ENCODE measurements at regions not wholly inside any gene's neighbourhood (a gene's known extent, or its start where the extent isn't known, plus 50 kb on each side); places are given as distances from the start of the nearest gene placed in this dataset.

DNA sequence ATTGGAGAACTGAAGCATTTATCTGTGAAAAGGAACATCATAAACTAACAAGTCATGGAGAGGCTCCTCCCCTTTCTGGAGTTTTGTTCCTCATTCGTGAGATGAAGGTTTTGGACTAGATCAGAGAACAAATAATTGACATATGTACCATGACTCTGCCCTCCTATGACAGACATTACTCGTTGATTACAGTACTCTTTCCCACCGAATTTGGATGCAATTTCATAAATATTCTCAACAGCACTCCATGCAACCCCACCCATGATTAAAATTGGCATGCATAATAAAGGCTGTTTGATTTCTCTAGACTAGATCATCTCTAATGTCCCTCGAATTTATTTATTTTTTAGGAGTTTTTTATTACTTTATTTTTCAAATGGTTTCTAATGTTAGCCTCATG, 258.9 kb upstream of the LDB2 start:
- H3K27me3 ChIP-seq: no peaks in the 10 kb centered on the region
- no peaks in the 10 kb centered on the region for H3K4me1 ChIP-seq
- TF ChIP-seq POLR2AphosphoS5 (IDR thresholded peaks at IDR 0.05) (no peak), POLR2A (IDR thresholded peaks at IDR 0.05) (no peak), EP300 (IDR thresholded peaks at IDR 0.05) (no peak)
- TF ChIP-seq, protein P1, sequence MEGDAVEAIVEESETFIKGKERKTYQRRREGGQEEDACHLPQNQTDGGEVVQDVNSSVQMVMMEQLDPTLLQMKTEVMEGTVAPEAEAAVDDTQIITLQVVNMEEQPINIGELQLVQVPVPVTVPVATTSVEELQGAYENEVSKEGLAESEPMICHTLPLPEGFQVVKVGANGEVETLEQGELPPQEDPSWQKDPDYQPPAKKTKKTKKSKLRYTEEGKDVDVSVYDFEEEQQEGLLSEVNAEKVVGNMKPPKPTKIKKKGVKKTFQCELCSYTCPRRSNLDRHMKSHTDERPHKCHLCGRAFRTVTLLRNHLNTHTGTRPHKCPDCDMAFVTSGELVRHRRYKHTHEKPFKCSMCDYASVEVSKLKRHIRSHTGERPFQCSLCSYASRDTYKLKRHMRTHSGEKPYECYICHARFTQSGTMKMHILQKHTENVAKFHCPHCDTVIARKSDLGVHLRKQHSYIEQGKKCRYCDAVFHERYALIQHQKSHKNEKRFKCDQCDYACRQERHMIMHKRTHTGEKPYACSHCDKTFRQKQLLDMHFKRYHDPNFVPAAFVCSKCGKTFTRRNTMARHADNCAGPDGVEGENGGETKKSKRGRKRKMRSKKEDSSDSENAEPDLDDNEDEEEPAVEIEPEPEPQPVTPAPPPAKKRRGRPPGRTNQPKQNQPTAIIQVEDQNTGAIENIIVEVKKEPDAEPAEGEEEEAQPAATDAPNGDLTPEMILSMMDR (IDR thresholded peaks at IDR 0.05): no peak
- no peak for DNase-seq (ENCODE audit: low spot score in 2 of 2)
- no peak overlapping the region for H3K27ac ChIP-seq
- no peaks in the 10 kb centered on the region for H3K36me3 ChIP-seq
- no peaks in the 10 kb centered on the region for H3K9me3 ChIP-seq
- H3K4me3 ChIP-seq: no peak overlapping the region
- WGBS: 54% methylated on average over 4 of the region's 4 CpGs

DNA sequence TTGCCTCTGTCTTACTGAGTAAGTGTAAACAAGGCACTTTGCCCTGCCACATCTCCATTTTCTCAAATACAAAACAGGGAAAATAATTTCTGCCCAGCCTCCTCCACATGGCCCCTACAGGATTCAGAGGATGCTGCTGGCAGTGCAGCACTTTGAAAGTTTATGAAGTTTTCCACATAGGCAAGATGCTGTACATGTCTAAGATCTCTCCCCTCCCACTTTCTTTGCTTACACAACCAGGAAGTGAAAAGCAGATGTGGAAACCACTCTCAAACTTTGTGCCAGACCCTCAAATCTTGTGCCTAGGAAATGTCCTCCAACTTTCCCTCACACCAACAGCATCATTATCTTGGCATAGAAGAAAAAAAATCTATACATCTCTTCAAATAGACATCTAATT, 257.0 kb upstream of the LDB2 start:
- Histone ChIP-seq H3K4me1 (no peaks in the 10 kb centered on the region), H3K9me3 (no peaks in the 10 kb centered on the region), H3K4me3 (no peak overlapping the region), H3K27ac (no peak overlapping the region), H3K27me3 (no peaks in the 10 kb centered on the region), H3K36me3 (no peaks in the 10 kb centered on the region)
- TF ChIP-seq POLR2AphosphoS5 (IDR thresholded peaks at IDR 0.05) (no peak), POLR2A (IDR thresholded peaks at IDR 0.05) (no peak), EP300 (IDR thresholded peaks at IDR 0.05) (no peak)
- TF ChIP-seq, protein P1 (IDR thresholded peaks at IDR 0.05): no peak
- no peak for DNase-seq (ENCODE audit: low spot score in 2 of 2)

DNA sequence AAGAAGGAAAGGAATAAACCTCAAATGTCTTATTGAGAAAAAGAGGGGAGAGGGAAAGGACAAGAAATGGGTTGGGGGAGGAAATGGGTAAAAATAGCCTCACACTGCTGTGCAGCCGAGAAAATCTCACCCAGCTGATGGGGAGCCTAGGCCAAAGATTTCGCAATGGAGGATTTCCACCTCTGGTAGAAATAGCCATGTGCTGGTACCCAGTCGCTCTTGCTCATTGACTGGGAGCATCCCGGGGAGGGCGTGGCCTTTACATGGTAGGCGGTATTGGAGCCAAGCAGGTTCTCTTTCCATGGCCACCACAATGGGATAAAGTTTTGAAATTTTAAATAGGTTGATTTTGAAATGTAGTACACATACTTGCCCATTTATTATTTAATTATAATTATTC, 255.1 kb upstream of the LDB2 start:
- TF ChIP-seq POLR2AphosphoS5 (IDR thresholded peaks at IDR 0.05): no peak
- TF ChIP-seq, protein P1 (IDR thresholded peaks at IDR 0.05): no peak
- TF ChIP-seq POLR2A (IDR thresholded peaks at IDR 0.05): no peak
- TF ChIP-seq EP300 (IDR thresholded peaks at IDR 0.05): no peak
- no peak overlapping the region for H3K27ac ChIP-seq
- H3K27me3 ChIP-seq: no peaks in the 10 kb centered on the region
- no peaks in the 10 kb centered on the region for H3K4me1 ChIP-seq
- WGBS: 83% methylated on average over 6 of the region's 6 CpGs
- no peak overlapping the region for H3K4me3 ChIP-seq
- no peaks in the 10 kb centered on the region for H3K9me3 ChIP-seq
- DNase-seq (ENCODE audit: low spot score in 2 of 2): no peak
- no peaks in the 10 kb centered on the region for H3K36me3 ChIP-seq

DNA sequence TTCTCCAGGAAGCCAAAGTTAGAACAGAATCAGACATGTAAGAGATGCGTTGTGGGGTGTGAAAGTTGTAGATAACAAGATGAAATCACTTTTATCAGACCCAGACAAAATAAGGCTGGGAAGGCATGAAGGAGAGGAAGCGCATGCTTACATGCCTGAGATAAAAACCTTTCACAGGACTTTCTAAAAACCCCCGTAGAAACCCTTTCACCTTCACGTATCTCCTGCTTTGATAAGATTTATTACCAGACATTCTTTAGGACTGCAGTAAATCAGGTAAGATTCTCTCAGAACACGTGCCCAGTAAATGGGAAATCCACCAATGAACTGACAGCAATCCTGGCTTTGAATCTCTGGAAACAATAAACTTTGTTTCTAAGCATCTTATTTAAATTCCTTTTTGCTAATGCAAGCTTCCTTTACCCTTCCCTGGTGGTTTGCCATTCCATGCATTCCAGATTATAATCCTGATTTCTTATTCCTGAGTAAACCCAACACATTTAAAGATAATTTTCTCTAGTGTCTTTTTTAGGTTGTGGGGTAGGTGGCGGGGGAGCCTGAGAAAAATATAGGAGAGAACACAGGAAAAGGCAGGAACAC, 254.6 kb upstream of the LDB2 start:
- WGBS: 52% methylated on average over 6 of the region's 6 CpGs
- no peak for DNase-seq (ENCODE audit: low spot score in 2 of 2)

DNA sequence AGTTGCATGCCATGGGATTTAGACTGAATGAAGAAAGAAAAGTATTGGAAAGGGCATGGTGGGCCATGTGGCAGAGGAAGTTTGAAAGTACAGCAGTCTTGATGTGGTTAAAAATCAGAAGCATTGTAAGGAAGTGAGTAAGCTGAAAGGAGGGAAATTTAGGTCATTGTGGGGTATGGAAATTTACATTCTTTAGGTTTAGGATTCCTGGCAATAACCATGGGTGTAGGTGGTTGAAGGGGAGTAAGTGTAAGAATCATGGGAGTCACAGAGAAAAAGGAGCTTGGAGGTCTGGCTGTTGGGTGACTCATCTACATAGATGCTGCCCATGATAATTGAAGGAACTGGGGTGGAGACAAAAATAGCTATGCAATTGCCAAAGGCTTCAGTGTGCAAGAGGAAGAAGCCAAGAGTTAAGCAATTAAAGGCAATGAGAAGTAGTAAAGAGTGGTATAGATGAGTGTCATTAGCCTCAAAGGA, 243.8 kb upstream of the LDB2 start:
- H3K4me3 ChIP-seq: no peak overlapping the region
- no peaks in the 10 kb centered on the region for H3K27me3 ChIP-seq
- H3K27ac ChIP-seq: no peak overlapping the region
- peaks cover 2% of the 10 kb centered on the region for H3K4me1 ChIP-seq
- no peak for DNase-seq (ENCODE audit: low spot score in 2 of 2)
- H3K9me3 ChIP-seq: peaks cover 12% of the 10 kb centered on the region
- TF ChIP-seq POLR2AphosphoS5 (IDR thresholded peaks at IDR 0.05) (no peak), POLR2A (IDR thresholded peaks at IDR 0.05) (no peak), EP300 (IDR thresholded peaks at IDR 0.05) (no peak)
- TF ChIP-seq, protein P1 (IDR thresholded peaks at IDR 0.05): no peak
- no peaks in the 10 kb centered on the region for H3K36me3 ChIP-seq

More for the DNA sequence above, 254.6 kb upstream of the LDB2 start:
- no peak for TF ChIP-seq EP300 (IDR thresholded peaks at IDR 0.05)
- no peak for TF ChIP-seq POLR2AphosphoS5 (IDR thresholded peaks at IDR 0.05)
- TF ChIP-seq, protein P1 (IDR thresholded peaks at IDR 0.05): no peak
- no peak for TF ChIP-seq POLR2A (IDR thresholded peaks at IDR 0.05)
- no peaks in the 10 kb centered on the region for H3K9me3 ChIP-seq
- no peaks in the 10 kb centered on the region for H3K36me3 ChIP-seq
- no peak overlapping the region for H3K4me3 ChIP-seq
- no peaks in the 10 kb centered on the region for H3K27me3 ChIP-seq
- H3K4me1 ChIP-seq: no peaks in the 10 kb centered on the region
- no peak overlapping the region for H3K27ac ChIP-seq

Measured in suprapubic skin (tissue), 4 donors.